HG03354 (cell line): ENCODE measurements at regions not wholly inside any gene's neighbourhood (a gene's known extent, or its start where the extent isn't known, plus 50 kb on each side); places are given as distances from the start of the nearest gene placed in this dataset.
"Not testable (repeated sequence)": the region's sequence is repeated elsewhere in the genome, so short reads cannot be mapped to it uniquely, and the experiment has no call there.

ENCODE experiments used
- ATAC-seq: cut with Tn5 transposase; IDR thresholded peaks from one replicate; pipeline ENCODE4 v1.9.1; 2021; ENCODE audit warnings: mild to moderate bottlenecking; ENCODE audit not compliant: unreplicated experiment, poor library complexity, severe bottlenecking

DNA sequence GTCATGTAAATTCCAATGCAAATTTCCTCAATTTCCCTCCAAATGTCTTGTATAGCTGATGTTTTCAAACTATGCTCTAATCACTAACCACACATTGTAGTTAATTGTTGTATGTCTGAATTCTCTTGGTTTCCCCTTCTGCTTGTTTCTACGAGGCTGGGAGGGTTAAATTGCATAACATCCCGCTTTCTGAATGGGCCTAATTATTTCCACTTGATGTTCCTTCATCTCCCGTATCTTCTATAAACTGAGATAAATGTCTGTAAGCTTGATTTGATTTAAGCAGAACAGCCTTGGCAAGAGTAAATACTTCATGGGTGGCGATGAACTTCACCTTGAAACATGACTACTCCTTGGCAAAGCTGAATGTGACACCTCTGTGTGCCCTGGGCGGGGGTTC is 72.2 kb downstream of the SERINC2 start:
- no peak for ATAC-seq

DNA sequence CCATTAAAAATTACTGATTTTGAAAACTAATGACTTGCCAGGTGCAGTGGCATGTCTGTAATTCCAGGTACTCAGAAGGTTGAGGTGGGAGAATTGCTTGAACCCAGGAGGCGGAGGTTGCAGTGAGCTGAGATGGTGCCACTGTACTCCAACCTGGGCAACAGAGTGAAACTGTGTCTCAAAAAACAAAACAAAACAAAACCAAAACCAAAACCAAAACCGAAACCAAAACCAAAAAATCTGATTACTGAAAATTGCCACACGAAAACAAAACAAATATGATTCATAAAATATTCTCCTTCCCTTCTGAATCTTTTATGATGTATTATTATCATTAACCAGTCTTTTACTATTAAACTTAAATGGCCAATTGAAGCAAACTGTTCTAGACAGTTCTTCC is 74.1 kb downstream of the SERINC2 start:
- no peak for ATAC-seq

DNA sequence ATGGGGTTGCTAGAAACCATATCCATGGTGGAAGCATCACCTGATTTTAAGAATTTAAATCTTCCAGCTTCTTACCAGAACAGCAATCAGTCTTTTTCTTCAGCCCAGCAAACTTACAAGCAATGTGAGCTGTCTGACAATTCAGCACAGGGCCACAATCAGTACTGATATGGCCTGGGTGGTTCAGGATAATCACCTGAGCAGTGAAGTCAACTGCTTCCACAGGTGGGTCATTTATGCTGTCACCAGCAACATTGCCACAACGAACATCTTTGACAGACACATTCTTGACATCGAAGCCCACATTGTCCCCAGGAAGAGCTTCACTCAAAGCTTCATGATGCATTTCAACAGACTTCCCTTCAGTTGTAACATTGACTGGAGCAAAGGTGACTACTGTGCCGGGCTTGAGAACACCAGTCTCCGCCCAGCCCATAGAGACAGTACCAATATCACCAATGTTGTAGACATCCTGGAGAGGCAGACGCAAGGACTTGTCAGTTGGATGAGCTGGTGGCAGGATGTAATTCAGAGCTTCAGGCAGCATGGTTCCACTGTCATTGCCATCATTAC is 74.8 kb downstream of the SERINC2 start:
- ATAC-seq: no peak

DNA sequence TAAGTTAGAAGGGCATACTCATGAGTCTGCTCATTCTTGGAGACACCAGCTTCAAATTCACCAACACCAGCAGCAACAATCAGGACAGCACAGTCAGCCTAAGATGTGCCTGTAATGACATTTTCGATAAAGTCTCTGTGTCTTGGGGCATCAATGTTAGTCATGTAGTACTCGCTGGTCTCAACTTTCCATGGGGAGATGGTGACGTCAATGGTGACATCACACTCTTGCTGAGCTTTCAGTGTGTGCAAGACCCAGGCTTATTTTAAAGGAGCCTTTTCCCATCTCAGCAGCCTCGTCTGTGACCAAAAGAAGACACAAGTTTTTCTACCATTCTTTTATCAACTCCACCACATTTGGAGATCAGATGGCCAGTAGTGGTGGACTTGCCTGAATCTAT is 75.5 kb downstream of the SERINC2 start:
- ATAC-seq: no peak

DNA sequence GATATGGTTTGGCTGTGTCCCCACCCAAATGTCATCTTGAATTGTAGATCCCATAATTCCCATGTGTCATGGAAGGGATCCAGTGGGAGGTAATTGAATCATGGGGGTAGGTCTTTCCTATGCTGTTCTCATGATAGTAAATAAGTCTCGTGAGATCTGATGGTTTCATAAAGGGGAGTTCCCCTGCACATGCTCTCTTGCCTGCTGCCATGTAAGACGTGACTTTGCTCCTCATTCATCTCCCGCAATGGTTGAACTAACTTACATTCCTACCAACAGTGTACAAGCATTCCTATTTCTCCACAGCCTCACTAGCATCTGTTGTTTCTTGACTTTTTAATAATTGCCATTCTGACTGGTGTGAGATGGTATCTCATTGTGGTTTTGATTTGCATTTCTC is 76.6 kb downstream of the SERINC2 start:
- not testable (repeated sequence) for ATAC-seq

DNA sequence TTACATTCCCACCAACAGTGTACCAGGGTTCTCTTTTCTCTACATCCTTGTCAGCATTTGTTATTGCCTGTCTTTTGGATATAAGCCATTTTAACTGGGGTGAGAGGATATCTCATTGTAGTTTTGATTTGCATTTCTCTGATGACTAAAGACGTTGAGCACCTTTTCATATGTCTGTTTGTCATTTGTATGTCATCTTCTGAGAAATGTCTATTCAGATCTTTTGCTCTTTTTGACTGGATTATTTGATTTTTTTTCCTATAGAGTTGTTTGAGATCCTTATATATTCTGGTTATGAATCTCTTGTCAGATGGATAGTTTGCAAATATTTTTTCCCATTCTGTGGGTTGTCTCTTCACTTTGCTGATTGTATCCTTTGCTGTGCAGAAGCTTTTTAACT is 77.6 kb downstream of the SERINC2 start:
- ATAC-seq: not testable (repeated sequence)

DNA sequence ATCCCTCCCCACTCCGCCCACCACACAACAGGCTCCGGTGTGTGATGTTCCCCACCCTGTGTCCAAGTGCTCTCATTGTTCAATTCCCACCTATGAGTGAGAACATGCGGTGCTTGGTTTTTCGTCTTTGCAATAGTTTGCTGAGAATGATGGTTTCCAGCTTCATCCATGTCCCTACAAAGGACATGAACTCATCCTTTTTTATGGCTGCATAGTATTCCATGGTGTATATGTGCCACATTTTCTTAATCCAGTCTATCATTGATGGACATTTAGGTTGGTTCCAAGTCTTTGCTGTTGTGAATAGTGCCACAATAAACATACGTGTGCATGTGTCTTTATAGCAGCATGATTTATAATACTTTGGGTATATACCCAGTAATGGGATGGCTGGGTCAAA is 81.0 kb upstream of the TINAGL1 start:
- ATAC-seq: not testable (repeated sequence)

DNA sequence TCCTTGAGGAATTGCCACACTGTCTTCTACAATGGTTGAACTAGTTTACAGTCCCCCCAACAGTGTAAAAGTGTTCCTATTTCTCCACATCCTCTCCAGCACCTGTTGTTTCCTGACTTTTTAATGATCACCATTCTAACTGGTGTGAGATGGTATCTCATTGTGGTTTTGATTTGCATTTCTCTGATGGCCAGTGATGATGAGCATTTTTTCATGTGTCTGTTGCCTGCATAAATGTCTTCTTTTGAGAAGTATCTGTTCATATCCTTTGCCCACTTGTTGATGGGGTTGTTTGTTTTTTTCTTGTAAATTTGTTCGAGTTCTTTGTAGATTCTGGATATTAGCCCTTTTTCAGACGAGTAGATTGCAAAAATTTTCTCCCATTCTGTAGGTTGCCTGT is 80.5 kb upstream of the TINAGL1 start:
- not testable (repeated sequence) for ATAC-seq

DNA sequence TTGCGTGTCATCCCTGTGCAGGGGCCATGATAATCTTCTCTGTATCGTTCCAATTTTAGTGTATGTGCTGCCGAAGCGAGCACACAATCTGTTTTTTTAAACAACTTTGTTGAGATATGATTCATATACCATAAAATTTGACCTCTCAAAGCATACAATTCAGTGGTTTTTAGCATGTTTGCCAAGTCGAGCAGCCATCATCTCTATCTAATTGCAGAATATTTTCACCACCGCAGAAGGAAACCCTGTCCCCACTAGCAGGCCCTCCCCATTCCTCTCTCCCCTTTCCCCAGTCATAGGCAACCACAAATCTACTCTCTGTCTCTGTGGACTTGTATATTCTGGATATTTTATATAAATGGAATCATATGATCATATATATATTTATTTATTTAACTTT is 78.7 kb upstream of the TINAGL1 start:
- ATAC-seq: no peak

DNA sequence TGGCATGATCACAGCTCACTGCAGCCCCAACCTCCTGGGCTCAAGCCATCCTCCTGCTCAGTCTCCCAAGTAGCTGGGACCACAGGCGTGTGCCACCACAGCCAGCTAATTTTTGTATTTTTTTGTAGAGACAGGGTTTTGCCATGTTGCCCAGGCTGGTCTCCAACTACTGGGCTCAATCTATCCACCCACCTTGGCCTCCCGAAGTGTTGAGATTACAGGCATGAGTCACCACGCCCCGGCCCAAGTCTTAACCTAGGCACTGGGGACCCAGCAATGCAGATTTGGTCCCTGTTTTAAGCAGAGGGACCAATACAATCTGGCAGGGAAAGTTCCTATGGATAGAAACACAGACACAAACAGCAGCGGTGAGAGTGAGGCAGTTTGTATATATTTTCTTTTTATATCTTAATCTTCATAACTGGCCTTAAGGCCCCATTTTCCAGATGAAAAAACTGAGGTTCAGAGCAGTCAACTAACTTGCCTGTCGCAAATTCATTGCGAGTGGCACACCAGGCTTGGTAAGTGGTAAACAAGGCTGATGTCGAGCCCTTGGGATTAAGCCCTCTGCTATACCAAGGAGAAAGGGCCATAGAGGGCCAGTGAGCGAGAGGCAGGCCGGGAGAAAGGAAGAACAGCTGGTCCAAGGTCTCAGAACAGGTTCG is 77.8 kb upstream of the TINAGL1 start:
- no peak for ATAC-seq

DNA sequence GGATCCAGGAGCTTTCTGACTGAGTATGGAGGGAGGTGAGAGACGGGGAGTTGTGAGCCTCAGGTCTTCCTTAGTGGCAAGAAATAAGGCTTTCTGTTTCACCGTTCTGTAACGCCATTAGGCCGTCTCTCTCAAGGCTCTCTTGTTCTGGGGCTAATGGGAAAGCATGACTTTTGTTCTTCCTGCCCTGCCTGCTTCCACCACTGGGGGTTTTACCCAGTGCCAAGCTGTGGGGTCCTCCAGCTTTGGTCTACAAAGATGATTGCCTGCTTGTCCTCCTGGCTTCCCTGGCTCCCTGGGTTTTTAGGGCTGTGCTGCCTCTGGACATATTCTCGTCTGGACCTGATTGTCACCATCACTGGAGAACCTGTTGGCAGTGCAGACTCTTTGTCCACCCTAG is 74.8 kb upstream of the TINAGL1 start:
- no peak for ATAC-seq

DNA sequence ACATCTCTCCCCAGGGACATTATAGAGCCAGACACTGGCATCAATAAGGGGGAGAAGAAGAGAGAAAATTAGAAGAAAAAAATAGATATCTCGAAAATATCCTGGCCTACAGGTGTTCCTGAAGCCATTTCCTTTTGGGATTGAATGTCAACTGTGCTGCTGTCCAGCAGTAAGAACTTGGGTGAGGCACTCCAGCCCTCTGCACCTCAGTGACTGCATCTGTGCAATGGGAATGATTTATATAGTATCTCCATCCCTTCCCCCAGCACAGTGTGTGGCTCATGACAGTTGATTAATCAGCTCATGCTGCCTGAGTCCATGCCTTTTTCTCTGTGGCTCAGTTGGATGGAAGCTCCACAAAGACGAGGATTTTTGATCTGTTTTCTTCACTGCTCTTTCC is 74.1 kb upstream of the TINAGL1 start:
- no peak for ATAC-seq

DNA sequence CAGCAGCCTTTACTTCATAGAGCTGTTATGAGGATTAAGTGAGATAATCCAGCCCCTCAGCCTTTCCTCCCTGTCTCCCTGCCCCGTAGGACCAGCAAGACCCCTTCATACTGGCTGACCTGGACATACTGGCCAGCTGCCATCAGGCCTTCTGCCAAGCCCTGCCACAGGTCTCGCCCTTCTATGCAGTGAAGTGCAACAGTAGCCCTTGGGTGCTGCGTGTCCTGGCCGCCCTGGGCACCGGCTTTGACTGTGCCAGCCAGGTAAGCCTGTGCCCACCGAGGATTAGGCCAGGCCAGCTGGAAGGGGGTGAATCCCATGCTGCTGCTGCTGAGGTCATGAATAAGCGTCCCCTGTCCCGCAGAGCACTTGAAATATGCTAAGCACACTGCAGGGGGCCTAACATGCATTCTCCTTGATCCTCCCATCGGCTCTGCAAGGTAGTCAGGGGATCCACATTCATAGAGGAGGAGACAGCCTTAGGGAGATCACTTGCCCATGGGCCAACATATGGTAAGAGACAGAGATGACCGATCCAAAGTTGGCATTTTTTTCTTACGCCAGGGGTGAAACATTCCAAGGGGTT is 73.3 kb upstream of the TINAGL1 start:
- ATAC-seq: no peak

DNA sequence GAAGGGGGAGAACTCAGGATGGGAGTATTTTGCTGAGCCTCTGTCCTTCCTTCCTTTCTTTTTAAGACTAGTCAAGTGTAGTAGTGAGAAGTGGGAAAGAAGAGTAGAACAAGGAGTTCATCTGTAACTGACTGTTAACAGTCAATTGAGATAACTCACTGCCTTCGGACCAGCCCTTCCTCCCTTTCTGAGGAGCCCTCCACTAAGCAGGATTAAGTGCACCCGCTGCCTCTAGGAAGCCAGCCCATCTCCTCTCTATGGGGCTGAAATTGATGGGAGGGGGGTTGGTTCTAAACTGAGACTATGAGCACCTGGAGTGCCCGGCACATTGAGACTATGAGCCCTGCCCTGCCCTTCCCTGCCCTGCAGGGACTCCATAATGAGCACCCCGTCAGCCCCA is 72.7 kb upstream of the TINAGL1 start:
- no peak for ATAC-seq

DNA sequence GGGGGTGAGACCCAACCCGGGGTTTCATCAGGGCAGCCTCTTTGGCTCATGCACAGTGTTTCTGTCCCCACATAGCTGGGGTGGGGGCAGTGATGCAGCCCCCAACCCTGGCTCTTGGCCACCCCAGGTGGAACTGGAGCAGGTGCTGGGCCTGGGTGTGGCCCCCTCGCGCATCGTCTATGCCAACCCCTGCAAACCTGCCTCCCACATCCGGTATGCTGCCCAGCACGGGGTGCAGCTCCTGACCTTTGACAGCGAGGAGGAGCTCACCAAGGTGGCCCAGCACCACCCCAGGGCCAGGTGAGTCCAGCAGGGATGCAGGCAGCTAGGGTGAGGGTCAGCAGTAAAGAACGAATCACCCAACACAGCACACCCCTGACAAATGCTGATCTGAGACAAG is 72.3 kb upstream of the TINAGL1 start:
- no peak for ATAC-seq

DNA sequence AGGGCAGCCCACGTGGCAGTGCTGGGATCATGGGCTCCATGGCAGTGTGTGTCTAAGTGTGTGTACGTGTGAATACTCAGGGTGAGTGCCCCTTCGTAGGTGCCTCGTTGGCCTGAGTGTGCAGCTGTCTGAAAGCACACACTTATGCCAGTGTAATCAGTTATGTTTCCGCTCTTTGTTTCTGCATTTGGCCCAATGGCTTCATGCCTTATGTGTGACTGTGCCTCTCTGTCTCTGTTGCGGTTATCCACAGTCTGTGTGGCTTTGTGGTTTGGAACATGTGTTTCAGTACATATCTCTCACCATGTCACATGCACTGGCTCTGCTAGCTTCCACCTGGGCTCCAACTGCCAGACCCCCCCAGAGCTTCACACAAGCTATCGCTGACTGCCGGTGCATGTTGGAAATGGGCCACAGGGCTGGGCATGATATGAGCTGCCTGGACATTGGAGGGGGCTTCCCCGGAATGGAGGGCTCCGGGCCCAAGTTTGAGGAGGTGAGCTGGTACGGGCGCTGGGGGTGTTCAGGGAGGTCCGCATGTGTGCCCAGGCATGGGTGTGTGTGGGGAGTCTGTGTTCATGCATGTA is 70.3 kb upstream of the TINAGL1 start:
- ATAC-seq: peak; percentile 71

DNA sequence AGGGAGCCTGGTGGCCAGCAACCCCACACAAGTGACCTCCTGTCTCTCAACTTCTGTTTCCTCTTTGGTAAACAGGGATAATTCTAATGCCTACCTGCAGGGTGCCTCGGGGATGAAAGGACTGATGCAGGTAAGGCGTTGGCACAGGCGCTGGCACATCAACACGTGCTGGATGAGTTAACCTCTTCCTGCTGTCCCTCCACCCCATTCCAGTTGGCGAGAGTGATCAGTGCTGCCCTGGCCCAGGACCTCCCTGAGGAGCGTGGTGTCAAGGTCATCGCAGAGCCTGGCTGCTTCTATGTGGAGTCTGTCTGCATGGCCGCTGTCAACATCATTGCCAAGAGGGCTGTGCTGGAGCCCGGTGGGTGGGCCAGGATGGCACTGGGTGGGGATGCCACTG is 69.1 kb upstream of the TINAGL1 start:
- no peak for ATAC-seq

DNA sequence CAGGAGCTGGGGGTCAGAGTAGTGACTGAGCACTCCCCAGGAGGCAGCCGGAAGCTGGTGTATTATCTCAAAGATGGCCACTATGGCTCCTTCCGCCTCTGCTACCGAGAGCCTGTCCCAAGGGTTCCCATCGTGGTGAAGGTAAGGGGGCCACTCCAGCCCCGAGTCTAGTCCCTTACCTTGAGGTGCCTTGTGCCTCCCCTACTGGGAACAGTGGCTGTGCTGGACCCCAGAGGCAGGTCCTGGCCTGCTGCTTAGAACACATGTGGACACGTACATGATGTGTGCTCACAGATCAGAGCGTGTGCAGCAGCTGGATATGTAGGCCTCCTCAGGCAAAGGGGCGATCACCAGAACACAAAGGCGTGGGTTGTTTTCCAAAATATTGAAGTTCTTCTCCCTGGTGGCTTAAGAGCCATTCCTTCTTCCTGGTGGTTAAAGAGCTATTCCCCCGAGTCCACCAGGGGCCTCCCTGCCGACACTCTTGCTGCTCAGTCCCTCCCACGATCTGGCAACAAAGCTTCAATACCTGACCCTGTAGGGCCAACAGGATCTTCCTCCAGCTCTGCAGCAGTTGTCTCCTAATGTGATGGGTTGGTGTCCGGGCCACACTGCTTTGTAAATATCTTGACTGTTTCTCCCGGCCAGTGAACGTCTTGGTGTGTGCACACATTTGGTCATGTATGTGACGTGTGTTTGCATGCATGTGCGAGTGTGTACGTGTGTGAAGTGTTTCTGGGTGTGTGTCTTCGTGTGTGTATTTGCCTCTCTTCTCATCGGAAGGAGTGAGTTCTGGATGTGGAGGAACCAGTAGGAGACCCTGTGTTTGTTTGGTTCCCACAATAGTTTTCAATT is 68.4 kb upstream of the TINAGL1 start:
- ATAC-seq: no peak

DNA sequence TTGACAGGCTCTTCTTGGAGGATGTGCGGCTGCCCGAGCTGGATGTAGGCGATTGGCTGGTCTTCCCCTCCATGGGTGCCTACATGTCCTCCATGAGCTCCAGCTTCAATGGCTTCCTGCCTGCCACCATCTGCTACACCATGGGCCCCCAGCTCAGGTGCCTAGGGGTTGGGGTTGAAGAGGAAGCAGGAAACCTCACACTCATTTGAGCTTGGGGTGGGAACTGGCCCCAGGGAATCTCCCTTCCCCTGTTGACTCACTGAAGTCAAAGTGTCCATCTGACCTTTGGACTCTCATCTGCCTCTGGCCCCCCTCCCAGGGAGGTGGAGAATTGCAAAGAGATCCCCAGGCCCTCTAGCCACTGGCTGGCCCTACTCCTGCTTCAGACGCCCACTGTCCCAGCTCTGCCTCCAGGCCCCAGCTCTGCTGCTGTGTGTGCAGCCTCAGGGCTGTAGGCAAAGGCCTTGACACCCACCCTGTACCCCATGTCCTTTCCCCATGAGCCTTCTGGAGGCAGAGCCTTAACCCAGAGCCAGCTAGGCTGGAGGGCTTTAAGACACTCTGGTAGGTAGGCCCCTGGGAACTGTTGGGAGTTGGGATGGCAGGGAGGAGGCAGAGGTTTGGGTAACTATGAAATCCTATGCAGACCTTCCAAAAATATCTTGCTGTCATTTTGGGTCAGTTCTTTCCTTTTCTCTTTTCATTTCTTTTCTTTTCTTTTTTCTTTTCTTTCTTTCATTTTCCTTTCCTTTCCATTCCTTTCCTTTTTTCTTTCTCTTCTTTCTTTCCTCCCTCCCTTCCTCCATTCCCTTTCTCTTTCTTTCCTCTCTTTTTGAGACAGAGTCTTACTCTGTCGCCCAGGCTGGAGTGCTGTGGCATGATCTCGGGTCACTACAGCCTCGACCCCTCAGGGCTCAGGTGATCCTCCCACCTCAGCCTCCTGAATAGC is 66.9 kb upstream of the TINAGL1 start:
- peak; percentile 59 for ATAC-seq
